GM21390 (cell line): ENCODE measurements at regions not wholly inside any gene's neighbourhood (a gene's known extent, or its start where the extent isn't known, plus 50 kb on each side); places are given as distances from the start of the nearest gene placed in this dataset.

Experiments
- ATAC-seq: cut with Tn5 transposase; IDR thresholded peaks from one replicate; pipeline ENCODE4 v1.9.1; 2021; ENCODE audit not compliant: unreplicated experiment

DNA sequence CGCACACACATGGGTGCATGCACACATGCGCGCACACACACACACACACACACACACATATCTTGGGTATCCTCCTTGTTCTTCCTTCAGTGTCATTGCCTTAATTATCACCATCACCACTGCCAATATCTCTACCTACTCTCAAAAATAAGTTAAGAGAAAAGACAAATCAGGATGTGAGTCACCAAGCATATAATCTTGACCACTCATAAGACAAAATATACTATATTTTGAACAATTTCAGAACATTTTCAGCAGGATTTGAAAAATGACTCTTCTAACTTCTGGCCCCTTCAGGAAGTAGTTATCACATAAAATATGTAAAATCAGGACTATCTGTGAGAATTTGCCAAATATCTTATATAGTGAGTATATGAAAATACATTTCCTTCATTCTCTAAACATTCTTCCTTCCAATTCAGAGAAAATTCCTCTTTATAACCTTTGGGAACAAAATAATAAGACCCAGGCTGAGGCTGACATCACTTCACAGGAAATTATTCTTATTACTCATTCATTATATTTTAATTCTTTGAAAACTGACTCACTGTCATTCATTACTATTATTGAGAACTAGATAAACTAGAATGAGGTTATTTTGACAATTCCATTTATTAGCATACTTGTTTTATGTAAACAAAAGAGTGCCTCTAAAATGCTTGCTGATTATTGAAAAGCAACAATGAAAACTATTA is 772.0 kb upstream of the ACO1 start:
- no peak for ATAC-seq

DNA sequence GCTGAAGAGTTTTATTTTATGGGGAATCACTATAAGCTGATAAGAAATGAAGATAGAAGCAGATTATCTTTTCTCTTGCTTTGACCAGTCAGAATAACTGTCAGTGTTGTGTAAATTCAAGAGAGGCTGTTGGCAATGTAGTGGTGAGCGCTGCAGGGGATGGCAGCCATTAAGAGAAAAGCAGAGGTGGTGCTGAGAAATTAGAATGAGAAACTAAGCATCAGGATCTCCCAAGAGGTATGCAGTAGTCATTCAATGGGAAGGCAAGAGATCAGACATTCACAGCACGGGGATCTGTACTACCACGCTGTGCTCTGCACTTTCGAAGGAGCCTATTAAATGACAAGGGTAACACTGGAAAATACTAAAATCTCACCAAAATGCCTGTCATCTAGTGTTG is 768.5 kb upstream of the ACO1 start:
- no peak for ATAC-seq

DNA sequence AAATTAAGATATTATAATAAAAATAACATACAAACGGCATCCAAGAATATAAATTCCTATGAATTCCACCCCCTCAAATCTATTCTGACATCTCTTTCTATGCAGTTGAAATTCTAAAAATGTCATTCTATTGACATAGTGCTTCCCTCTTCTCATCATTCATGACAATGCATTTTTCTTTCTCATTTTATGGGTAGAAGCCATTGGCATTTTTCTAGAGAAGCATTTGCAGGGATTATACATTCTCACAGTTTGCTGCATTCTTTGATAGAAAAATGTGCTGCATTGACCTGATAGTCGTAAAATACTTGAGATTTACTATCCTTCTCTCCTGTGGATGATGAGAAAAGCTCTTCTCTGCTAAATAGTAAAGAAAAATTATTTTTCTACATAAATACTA is 760.9 kb upstream of the ACO1 start:
- no peak for ATAC-seq

DNA sequence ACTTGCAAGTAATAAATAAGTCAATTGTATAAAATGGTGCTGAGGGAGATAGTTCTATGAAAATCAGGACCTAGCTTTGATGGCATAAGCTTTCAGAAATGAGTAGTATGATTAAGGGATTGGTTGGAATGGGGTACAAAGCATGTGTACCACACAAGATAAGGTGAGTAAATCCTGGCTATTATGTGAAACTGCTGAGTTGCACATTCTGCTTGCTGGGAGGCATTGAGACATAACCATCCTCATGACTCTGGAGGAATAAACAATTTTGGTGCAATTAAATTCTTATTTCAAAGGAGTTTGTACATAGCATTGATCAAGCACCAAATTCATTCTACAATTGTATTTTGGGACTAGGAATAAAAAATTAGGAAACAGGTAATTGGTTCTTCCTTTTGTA is 755.2 kb upstream of the ACO1 start:
- no peak for ATAC-seq

DNA sequence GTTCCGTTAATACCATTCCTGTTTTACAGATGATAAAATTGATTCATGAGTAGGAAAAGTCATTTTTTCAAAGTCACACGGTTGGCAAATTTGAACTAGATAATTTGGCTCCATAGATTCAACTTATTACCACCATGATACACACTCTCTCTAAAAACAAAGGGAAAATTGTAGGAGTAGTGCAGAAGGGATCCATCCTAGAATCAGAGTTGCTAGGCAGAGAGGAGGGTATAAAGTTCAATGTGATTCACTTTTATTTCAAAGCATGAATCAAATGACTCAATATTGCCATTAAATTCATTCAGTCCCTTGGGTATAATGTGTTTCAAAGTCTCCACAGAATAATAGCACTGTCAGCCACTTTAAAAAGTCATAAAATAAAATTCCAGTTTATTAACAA is 747.2 kb upstream of the ACO1 start:
- ATAC-seq: no peak

DNA sequence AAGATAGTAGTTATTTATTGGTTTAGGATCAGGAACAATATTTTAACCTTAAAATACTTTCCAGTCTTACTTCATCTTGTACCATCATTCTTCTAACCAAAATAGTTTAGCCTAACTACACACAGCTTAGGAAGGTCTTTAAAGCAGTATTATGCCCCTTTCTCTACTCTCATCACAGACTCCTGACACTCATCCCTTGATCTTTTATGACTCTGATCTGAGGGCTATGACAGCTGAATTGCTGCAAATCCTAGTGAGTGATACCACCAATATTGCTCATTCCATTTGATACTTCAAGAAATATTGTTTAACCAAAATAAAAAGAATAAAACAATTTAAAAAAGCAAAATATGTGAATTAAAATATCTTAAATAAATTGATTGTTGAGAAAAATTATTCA is 746.6 kb upstream of the ACO1 start:
- ATAC-seq: no peak

DNA sequence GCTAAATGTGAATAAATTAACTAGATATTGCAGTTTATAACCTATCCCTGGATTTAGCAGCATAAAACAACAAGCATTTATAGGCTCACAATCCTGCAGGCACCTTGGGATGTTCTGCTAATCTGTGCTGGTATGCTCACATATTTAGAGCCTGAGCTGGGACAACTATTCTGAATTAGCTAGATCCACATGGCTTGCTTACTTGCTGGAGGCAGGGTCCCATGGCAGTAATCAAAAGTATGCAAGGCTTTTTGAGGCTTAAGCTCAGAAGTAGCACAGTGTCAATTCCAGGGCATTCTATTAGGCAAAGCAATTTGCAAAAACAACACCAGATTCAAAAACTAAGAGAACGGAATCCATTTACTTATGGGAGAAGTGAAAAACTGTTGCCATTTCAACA is 745.0 kb upstream of the ACO1 start:
- ATAC-seq: no peak

DNA sequence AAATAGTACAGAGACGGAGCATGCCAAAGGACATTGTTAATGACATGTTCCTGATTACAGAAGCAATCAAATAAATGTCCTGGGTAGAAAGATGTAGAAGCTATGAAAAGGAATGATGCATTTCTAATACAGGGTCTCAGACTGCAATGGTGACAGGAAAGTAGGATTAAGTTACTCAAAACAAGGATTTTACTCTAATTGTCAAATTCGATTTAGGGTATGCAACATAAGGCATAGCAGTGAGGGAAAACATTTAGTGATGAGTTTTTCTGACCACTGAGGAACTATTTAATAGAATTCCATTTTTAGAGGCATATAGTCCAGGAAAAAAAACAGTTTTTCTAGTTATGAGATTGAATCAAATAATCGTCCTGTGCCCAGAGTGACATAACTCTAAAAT is 715.1 kb upstream of the ACO1 start:
- ATAC-seq: no peak

DNA sequence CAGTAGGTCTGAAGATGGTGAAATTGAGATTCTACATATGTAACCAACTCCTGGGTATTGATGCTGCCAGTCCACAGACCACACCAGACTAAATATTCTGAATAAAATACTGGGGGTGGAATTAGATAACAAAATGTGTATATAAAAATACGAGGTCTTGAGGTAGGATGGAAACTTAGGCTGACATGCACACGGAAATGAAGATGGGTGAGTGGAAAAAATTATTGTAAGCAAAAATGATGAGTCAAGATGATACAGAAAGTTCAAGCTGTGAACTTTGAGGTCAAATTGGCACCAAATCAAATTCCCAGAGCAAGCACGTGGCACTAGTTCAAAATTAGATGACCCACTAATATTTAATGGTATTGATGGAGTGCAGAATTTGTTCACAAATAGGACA is 713.4 kb upstream of the ACO1 start:
- no peak for ATAC-seq

DNA sequence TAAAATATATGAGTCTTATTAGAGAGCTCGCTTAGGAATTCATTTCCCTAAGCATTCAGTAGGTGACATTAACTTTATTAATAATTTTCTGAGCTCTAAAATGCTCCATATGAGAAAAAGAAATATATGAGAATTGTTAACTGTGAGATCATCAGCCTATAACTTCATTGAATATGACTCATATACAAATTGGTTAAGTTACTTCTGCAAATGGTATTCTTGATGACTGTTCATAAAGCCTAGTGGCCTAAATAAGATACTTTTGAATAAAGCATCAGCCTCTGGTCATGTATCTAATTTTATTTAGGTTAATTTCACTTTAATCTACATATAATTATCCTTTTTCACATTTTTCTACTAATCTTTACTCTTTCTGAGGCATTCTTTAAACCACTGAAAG is 710.2 kb upstream of the ACO1 start:
- no peak for ATAC-seq

DNA sequence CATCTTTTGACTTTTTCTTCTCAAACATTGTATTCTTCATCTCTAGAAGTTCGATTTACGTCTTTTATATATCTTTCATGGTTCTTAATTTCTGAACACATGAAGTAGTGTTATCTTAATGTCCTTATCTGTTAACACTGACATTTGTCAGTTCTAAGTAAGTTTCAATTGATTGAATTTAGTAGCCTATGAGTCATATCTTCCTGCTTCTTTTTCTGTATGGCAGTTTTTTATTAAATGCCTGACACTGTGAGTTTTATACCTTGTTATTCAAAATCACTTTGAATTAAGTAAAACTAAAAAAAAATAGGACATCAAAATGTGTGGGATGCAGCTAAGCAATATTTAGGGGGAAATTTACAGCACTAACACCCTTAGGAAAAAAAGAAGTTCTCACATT is 707.0 kb upstream of the ACO1 start:
- no peak for ATAC-seq

DNA sequence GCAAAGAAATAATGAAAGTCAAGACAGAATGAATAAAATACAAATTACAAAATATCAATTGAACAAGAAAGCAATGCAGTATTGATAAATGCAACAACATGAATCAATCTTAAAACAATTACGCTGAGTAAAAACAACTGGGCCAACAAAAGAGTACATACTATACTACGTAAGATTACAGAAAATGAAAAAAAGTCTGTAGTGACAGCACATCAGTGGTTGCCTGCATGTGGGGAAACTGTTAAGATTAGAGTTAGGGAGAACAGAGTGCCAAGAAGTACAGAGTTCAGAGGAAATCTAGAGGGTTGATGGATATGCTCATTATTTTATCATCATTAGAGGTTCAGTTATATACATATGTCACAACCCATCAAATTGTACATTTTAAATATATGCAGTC is 706.6 kb upstream of the ACO1 start:
- no peak for ATAC-seq

DNA sequence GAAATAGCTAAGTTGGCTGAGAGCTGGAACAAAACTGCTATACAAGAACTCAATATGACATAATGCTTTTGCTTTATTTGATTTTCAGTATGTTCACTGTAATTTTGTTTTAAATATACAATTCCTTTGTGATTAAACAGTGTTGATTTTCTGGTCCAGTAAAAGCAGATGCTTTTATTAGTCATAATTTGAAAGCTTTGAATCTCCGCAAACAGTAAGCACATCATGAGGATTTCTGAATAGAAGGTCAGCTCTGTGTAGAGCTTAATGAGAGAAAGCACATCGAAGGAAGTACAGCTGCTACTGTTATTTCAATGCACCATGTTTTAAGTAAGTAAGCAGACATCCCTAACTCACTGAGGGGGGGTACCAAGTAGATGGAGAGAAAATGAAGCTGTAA is 701.3 kb upstream of the ACO1 start:
- ATAC-seq: no peak

DNA sequence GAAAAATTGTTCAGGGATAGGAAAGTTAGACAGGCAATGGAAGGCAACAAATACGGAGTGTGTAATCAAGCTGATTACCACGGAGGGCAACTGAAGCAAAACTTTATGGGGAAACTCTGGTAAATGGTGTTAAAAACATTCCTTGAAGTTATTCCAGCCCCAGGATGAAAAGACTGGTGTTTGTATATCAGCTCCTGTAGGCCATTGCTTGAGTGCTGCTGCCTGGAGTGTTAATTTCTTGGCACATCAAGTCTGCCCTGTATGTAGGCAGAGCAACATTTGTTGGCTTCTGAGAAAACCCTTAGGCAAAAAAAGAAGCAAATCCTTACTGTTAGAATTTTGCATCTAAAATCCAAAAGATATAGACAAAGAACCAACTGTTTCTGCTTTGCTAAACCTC is 686.5 kb upstream of the ACO1 start:
- ATAC-seq: no peak

DNA sequence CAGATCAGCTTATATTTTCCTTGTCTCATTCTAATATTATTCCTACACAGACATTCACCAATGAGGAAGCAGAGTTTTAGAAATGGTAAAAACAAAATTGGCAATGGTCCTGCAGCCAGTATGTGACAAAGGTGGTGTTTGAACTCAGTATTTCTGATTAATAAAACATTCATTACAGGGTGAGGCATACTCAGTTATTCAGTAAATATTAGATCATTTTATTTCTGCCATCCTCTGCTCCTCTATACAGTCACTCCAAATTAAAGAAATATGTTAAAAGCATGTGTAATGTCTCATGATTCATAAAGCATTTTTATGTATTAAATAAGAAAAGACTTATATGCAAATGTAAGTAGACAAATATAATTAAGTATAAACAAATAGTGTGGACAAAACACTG is 684.6 kb upstream of the ACO1 start:
- no peak for ATAC-seq

DNA sequence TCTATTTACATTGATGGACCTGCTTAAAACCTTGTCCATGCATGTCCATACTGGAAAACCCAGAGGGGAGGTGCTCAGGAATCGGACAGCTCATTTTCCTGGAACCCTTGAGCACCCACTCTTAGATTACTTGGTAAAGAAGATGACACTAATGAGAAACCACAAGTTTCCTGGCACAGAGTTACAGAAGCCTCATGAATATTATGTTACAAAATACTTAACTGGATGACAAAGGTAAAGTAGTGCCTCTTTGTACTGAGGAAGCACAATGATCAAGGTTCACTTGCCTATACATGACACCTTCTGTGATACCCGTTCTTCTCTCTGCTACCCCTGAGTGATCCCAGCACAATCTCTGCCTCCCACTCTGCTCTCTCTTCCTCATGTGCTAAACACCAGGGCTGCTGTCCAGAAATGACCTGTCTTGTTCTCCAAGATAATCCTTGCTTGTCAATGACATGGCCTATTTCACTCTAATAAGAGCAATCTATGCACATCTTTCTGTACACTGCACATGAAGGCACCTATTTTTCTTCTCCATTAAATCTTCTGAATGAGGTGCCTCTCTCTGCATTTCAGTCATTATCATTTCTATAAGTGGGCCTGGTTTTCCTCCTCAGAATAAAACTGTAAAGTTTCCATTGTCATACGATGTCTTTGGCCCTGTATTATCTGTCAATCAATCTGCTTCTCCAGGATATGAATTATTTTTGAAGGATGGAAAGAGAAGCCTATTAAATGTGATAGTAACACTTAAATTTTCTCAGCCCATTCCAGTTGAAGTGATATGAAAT is 684.0 kb upstream of the ACO1 start:
- ATAC-seq: no peak

DNA sequence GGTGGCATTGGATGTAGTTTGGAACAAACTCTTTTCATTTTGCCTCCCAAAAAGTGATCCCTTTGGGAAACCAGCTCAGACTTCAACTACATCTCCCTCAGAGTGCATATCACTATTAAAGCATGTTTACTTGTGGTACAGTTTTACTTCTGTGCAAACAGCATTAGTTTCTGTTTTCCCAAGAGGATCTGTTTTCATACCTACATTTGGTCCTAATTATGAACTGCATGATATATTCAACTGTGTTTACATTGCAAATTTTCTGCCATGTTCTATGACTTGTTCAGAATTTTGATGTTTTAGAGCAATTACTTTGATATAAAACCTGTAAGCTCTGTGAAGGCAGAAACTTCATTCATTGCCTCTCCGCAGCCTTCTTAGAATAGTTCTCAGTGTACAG is 681.5 kb upstream of the ACO1 start:
- ATAC-seq: no peak

DNA sequence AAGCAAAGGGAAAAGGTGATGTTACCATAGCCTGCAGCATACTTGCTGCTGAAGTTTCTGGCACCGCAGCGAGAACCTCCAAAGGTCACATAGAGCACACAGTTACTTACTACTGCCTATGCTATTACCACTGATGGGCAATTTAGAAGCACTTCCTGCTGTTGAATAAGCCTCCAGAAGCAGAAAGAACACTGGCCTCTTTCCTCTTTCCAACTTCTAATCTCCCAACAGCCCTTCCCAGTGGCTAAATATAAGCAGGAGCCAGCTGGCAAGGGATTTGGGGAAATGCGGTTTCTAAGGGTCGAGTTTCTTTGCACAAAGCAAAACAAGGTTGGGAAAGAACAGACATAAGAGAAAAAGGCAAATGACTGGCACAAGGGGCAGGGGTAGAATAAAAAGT is 669.2 kb upstream of the ACO1 start:
- no peak for ATAC-seq

DNA sequence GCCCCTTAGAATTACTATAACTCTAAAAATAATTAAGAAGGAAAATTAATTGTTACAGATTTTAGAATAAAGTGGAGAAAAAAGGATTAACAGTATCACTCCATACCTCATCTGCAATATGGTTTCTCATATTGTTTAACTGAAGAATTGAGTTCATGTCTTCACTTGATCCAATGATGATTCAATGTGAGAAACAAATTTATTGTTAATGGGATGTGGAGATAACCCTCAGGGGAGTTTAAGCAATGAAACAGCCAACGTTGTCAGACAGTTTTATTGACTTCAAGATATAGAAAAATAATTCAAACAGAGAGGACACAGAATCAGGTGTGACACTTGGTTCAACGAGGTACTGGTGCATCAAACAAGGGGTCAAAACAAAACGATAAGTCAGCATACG is 665.2 kb upstream of the ACO1 start:
- no peak for ATAC-seq

DNA sequence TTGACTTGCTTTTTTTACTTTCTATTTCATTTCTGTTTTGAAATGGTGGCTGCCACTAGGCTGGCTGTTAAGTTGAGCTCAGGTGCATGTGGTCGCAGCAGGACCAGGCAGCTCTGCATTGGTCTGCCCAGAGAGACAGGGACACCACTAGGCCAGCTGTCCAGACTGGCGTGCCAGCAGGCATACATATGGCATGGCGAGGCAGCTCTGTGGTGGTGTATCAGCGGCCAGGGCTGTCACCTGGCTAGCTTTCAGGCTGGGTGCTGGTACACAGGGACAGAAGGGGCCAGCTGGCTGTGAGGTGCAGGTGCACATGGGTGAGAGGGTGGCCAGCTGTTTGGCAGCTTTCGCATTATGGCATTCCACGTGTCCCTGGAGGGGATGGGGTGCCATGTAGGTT is 654.0 kb upstream of the ACO1 start:
- ATAC-seq: no peak

DNA sequence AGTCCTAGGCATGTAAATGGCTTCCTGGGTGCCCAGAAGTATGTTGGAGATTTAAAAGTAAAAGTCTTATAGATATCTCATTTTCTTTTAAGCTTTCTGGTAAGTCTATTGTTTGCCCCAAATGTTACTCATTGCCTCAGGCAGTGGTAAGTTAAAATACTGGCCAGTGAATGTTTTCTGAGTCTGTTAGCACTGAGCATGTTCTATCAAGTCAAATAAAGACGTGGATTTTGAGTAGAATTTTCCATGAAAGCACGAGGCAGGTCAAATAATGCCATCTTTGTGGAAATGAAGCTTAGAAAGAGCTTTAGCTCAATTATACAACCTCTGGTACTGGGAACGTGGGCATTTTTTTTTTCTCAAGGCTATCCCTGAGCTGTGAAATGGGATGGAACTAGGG is 651.3 kb upstream of the ACO1 start:
- ATAC-seq: no peak

DNA sequence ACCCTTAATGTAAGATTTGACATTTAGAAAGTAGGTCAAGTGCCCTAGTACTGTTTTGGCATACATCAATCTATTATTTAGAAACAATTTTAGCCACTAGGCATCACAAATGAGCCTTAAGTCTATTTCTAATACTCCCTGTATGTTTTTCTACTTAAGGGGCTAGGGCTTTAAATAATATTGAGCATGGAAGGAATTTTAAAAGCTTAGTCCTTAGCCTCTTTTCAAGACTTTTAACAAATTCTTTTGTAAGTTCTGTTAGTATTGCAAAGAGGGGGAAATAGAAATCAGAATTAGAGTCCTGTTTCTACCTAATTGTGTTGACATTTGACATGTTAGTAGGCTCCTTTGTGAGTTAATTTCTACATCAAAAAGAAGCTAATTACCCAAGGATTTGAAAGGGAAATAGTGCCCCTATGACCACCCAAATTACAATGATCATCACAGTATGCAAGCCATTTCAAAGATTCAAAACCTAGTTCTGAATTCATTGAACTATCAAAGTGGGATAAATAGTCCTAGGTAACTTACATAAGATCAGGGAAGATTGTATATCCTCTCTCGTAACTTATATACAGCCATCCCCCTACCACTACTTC is 647.8 kb upstream of the ACO1 start:
- ATAC-seq: no peak

DNA sequence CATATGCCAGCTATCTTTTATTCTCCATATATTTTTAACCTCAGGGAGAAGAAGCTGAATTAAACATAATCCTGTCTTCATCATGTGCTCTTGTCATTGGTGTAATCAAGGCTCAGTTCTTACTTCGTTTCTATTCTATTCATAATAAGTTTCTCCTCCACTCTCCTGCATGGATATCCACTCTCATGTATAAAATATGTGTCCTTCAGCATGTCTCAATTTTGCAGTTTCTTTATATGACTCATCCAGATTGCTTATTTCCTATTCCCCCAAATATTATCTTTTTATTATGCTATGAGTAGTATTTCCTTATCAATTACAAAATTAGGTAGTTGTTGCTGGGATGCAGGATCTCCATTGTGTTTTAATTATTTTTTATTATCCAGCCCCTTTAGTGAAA is 643.7 kb upstream of the ACO1 start:
- no peak for ATAC-seq
